Endothelial cell of umbilical vein (primary cell): ENCODE measurements at regions not wholly inside any gene's neighbourhood (a gene's known extent, or its start where the extent isn't known, plus 50 kb on each side); places are given as distances from the start of the nearest gene placed in this dataset.

ENCODE experiments used
- BruUV-seq: library from RNA; stranded (reverse); fragments of 400-500 nt; replicated peaks from 2 replicates; lab custom pipeline; 2021; lab: Mats Ljungman, UMichigan
- CTCF ChIA-PET: fragments of 300-600, 350-600 bp; sonication (Branson Sonifier 250); formaldehyde crosslinking; loops from one replicate; lab custom pipeline; 2021; ENCODE audit warnings: antibody characterized with exemption, inconsistent platforms; lab: Charles Lee
- POLR2A ChIA-PET: fragments of 300-600, 350-600 bp; sonication (Branson Sonifier 250); formaldehyde crosslinking; loops from one replicate; lab custom pipeline; 2021; ENCODE audit warnings: antibody characterized with exemption, inconsistent platforms; lab: Charles Lee
- DNase-seq: peaks from one replicate; pipeline ENCODE4 v3.0.0-alpha.2; 2011; ENCODE audit warnings: low read depth, low spot score
- FAIRE-seq: peaks from 2 replicates; lab custom pipeline; 2011; peaks lifted over from hg19 to GRCh38; lab: Jason Lieb, UNC
- H2AFZ ChIP-seq: 2 replicates; pipeline ENCODE4 v1.6.0; 2012; ENCODE audit warnings: low read depth, low read length, control low read depth, inconsistent platforms
- H3K27ac ChIP-seq: 2 replicates; pipeline ENCODE4 v1.5.1; 2011; ENCODE audit warnings: low read depth, mild to moderate bottlenecking, control low read depth, low read length, moderate library complexity; ENCODE audit not compliant: insufficient read depth
- H3K27me3 ChIP-seq, 2 experiments: 2 replicates each; pipeline versions ENCODE4 v1.6.0 to v1.6.1; 2011; ENCODE audit warnings: low read length in 2 of 2, mixed read lengths in 1 of 2; ENCODE audit not compliant: control insufficient read depth in 2 of 2, insufficient read depth in 2 of 2
- H3K36me3 ChIP-seq, 2 experiments: 2 replicates in 1 of 2; 3 replicates in 1 of 2; pipeline ENCODE4 v1.5.1; 2011; ENCODE audit warnings: low read length in 2 of 2, mild to moderate bottlenecking in 1 of 2, moderate library complexity in 1 of 2; ENCODE audit not compliant: control insufficient read depth in 2 of 2, insufficient read depth in 2 of 2; ENCODE audit errors: extremely low read depth in 1 of 2
- H3K4me1 ChIP-seq: 3 replicates; pipeline ENCODE4 v1.5.1; 2011; ENCODE audit warnings: mild to moderate bottlenecking, low read length; ENCODE audit not compliant: control insufficient read depth, insufficient read depth; ENCODE audit errors: extremely low read depth
- H3K4me2 ChIP-seq: 2 replicates; pipeline ENCODE4 v1.6.1; 2011; ENCODE audit warnings: low read length, control low read depth, mixed read lengths; ENCODE audit not compliant: insufficient read depth
- H3K4me3 ChIP-seq, 3 experiments: fragments of 200-600 bp in 1 of 3; sonication (generic), shearing (Covaris generic) in 1 of 3; replicated peaks in 1 of 3; 2 replicates each; pipeline ENCODE4 v1.5.1; 2011 to 2016; ENCODE audit warnings: control low read depth in 3 of 3, low read length in 3 of 3, mild to moderate bottlenecking in 2 of 3, inconsistent platforms in 1 of 3, low read depth in 1 of 3, moderate library complexity in 1 of 3; ENCODE audit not compliant: insufficient read depth in 1 of 3
- H3K79me2 ChIP-seq: 2 replicates; pipeline ENCODE4 v1.6.0; 2012; ENCODE audit warnings: low read length, inconsistent platforms; ENCODE audit not compliant: control insufficient read depth, insufficient read depth
- H3K9ac ChIP-seq: replicated peaks from 2 replicates; pipeline ENCODE3; 2011; ENCODE audit warnings: low read length, control low read depth; ENCODE audit not compliant: insufficient read depth; ENCODE audit errors: extremely low read depth
- H3K9me1 ChIP-seq: replicated peaks from 3 replicates; pipeline ENCODE4 v1.6.0; 2011; ENCODE audit warnings: mild to moderate bottlenecking, low read length; ENCODE audit not compliant: control insufficient read depth, insufficient read depth; ENCODE audit errors: extremely low read depth
- H3K9me3 ChIP-seq: replicated peaks from 2 replicates; pipeline ENCODE4 v1.5.1; 2012; ENCODE audit warnings: low read length, inconsistent platforms; ENCODE audit not compliant: control insufficient read depth, insufficient read depth
- H4K20me1 ChIP-seq: replicated peaks from 2 replicates; pipeline ENCODE3; 2011; ENCODE audit warnings: mild to moderate bottlenecking, low read length; ENCODE audit not compliant: control insufficient read depth, insufficient read depth; ENCODE audit errors: extremely low read depth
- EZH2 ChIP-seq: IDR thresholded peaks from 2 replicates; pipeline ENCODE4 v1.6.1; 2012; ENCODE audit warnings: borderline replicate concordance, low read depth, mild to moderate bottlenecking, moderate library complexity, low read length, inconsistent platforms; ENCODE audit not compliant: severe bottlenecking
- FOS ChIP-seq: IDR thresholded peaks from 2 replicates; pipeline ENCODE4 v1.6.1; 2011; ENCODE audit warnings: mild to moderate bottlenecking, low read length, moderate library complexity, borderline replicate concordance; ENCODE audit not compliant: insufficient read depth
- GATA2 ChIP-seq: IDR thresholded peaks from 2 replicates; pipeline ENCODE4 v1.7.0; 2011; ENCODE audit warnings: low read depth, mild to moderate bottlenecking, moderate library complexity, mixed read lengths, low read length; ENCODE audit not compliant: insufficient read length, insufficient read depth
- JUN ChIP-seq: IDR thresholded peaks from 2 replicates; pipeline ENCODE4 v1.6.1; 2011; ENCODE audit warnings: borderline replicate concordance, low read depth; ENCODE audit not compliant: insufficient read length, insufficient read depth
- MAX ChIP-seq: IDR thresholded peaks from 2 replicates; pipeline ENCODE4 v1.6.1; 2011; ENCODE audit not compliant: insufficient read depth, insufficient read length
- MYC ChIP-seq: IDR thresholded peaks from one replicate; pipeline ENCODE4 v1.6.1; 2011; ENCODE audit warnings: mild to moderate bottlenecking, low read depth, low read length
- POLR2A ChIP-seq: IDR thresholded peaks from 2 replicates; pipeline ENCODE4 v1.6.1; 2012; ENCODE audit warnings: low read depth, mild to moderate bottlenecking, control low read depth, low read length
- POLR2AphosphoS5 ChIP-seq: IDR thresholded peaks from 2 replicates; pipeline ENCODE4 v1.6.1; 2012; ENCODE audit warnings: low read depth, mild to moderate bottlenecking, control low read depth, low read length, moderate library complexity; ENCODE audit not compliant: insufficient read depth
- dilution Hi-C: fragments of 300-500 bp; cut with MboI; formaldehyde crosslinking; loops from one replicate; pipeline ENCODE4 v1.15.0; 2019; ENCODE audit warnings: low sequenced_read_pairs; ENCODE audit not compliant: extremely low pct_ligation_motif_present
- intact Hi-C: fragments of 100-400 bp; cut with micrococcal nuclease; formaldehyde crosslinking; loops from one replicate; pipeline ENCODE4 v1.10.0; 2022
- TF ChIP-seq, protein P1 (sequence below), 2 donors: IDR thresholded peaks; 1 replicate in 1 of 2; 2 replicates in 1 of 2; pipeline ENCODE4 v1.5.1; 2011; ENCODE audit warnings: low read length in 2 of 2, mild to moderate bottlenecking in 2 of 2, moderate library complexity in 2 of 2, control low read depth in 1 of 2, inconsistent platforms in 1 of 2, low read depth in 1 of 2; ENCODE audit not compliant: insufficient read depth in 1 of 2; ENCODE audit errors: extremely low read depth in 1 of 2

DNA sequence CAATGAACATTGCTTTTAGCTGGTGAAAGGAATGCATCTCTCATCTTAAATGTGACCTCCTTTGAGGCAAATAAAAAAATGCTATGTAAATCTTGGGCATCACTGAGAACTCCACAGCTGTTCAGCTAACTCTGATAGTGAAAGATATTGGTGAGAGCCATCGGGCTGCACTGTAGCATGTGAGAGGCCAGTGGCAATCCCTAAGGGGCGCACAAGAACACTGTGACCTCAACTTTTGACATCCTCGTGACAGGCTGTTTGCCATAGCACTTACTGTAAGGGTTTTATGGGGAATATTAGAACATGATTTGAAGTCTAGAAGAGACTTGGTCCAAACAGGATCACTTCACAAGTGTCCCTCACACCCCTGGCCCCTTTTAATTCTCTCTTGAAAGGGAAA lies 697.9 kb downstream of the MCTP2 start:
- peaks cover 4% of the 10 kb centered on the region for H3K4me1 ChIP-seq
- ChIA-PET POLR2A (no interaction called here), CTCF (interaction anchor here (1.1 to 1.3 kb wide), 2 partner anchors 8 to 10 kb away, joined by 3 read pairs; no protein-coding TSS in a partner anchor)
- H3K27me3 ChIP-seq, result no peaks in the 10 kb centered on the region
- dilution Hi-C loops (no loop called here), intact Hi-C loops (no loop called here)
- TF ChIP-seq GATA2 (no peak), POLR2AphosphoS5 (no peak), EZH2 (no peak), MYC (no peak), POLR2A (no peak), MAX (no peak)
- H3K4me3 ChIP-seq, result no peak overlapping the region
- DNase-seq (no peak), FAIRE-seq (no peak)
- no peaks in the 10 kb centered on the region for H3K9me3 ChIP-seq
- H3K4me2 ChIP-seq, result no peak overlapping the region
- no peaks in the 10 kb centered on the region for H3K79me2 ChIP-seq
- H4K20me1 ChIP-seq, result no peaks in the 10 kb centered on the region
- no peak overlapping the region for H3K9ac ChIP-seq
- no peaks in the 10 kb centered on the region for H3K9me1 ChIP-seq
- H3K27ac ChIP-seq, result no peak overlapping the region
- no peak overlapping the region for H2AFZ ChIP-seq
- H3K36me3 ChIP-seq, result no peaks in the 10 kb centered on the region
- no TSS peak for BruUV-seq

DNA sequence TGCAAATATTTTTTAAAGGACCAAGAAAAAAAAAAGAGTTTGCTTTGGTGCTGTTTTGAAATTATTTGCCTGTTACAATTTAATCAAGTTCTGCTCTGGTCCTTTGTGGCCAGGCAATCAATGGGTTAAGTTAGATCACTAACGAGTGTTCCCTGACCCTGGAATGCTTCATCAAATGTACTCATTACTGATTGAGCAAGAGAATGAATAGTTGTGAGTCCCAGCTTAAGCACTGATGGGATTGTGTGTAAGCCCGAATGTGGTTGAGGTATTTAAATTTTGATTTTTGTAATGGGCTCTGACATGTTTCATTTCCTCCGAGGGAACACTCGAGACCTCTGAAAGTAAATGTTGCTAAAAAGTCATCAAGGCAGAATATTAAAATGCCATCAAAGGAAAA lies 699.1 kb downstream of the MCTP2 start:
- dilution Hi-C loops, result no loop called here
- H3K4me1 ChIP-seq, result peaks cover 4% of the 10 kb centered on the region
- no peaks in the 10 kb centered on the region for H3K9me1 ChIP-seq
- no TSS peak for BruUV-seq
- H2AFZ ChIP-seq, result no peak overlapping the region
- FAIRE-seq (no peak), DNase-seq (no peak)
- no peaks in the 10 kb centered on the region for H3K79me2 ChIP-seq
- no peaks in the 10 kb centered on the region for H3K27me3 ChIP-seq
- H3K27ac ChIP-seq, result no peak overlapping the region
- ChIA-PET CTCF (no interaction called here), POLR2A (no interaction called here)
- H3K36me3 ChIP-seq, result no peaks in the 10 kb centered on the region
- no peak overlapping the region for H3K4me2 ChIP-seq
- no peaks in the 10 kb centered on the region for H3K9me3 ChIP-seq
- H4K20me1 ChIP-seq, result no peaks in the 10 kb centered on the region
- no peak overlapping the region for H3K9ac ChIP-seq
- intact Hi-C loops, result no loop called here
- no peak for TF ChIP-seq POLR2A
- no peak for TF ChIP-seq GATA2
- TF ChIP-seq POLR2AphosphoS5, result no peak
- TF ChIP-seq MYC, result no peak
- no peak for TF ChIP-seq FOS
- TF ChIP-seq, protein P1, sequence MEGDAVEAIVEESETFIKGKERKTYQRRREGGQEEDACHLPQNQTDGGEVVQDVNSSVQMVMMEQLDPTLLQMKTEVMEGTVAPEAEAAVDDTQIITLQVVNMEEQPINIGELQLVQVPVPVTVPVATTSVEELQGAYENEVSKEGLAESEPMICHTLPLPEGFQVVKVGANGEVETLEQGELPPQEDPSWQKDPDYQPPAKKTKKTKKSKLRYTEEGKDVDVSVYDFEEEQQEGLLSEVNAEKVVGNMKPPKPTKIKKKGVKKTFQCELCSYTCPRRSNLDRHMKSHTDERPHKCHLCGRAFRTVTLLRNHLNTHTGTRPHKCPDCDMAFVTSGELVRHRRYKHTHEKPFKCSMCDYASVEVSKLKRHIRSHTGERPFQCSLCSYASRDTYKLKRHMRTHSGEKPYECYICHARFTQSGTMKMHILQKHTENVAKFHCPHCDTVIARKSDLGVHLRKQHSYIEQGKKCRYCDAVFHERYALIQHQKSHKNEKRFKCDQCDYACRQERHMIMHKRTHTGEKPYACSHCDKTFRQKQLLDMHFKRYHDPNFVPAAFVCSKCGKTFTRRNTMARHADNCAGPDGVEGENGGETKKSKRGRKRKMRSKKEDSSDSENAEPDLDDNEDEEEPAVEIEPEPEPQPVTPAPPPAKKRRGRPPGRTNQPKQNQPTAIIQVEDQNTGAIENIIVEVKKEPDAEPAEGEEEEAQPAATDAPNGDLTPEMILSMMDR (IDR thresholded peaks at IDR 0.05; ENCODE audit: extremely low read depth in 1 of 2, insufficient read depth in 1 of 2, low read depth in 1 of 2, low read length in 2 of 2), result no peak
- TF ChIP-seq JUN, result no peak
- TF ChIP-seq MAX, result no peak
- no peak for TF ChIP-seq EZH2
- no peak overlapping the region for H3K4me3 ChIP-seq
